Endothelial cell of umbilical vein (primary cell): ENCODE measurements at regions not wholly inside any gene's neighbourhood (a gene's known extent, or its start where the extent isn't known, plus 50 kb on each side); places are given as distances from the start of the nearest gene placed in this dataset.

Experiments used
- BruUV-seq: library from RNA; stranded (reverse); fragments of 400-500 nt; replicated peaks from 2 replicates; lab custom pipeline; 2021; lab: Mats Ljungman, UMichigan
- CTCF ChIA-PET: fragments of 300-600, 350-600 bp; sonication (Branson Sonifier 250); formaldehyde crosslinking; loops from one replicate; lab custom pipeline; 2021; ENCODE audit warnings: antibody characterized with exemption, inconsistent platforms; lab: Charles Lee
- POLR2A ChIA-PET: fragments of 300-600, 350-600 bp; sonication (Branson Sonifier 250); formaldehyde crosslinking; loops from one replicate; lab custom pipeline; 2021; ENCODE audit warnings: antibody characterized with exemption, inconsistent platforms; lab: Charles Lee
- DNase-seq: peaks from one replicate; pipeline ENCODE4 v3.0.0-alpha.2; 2011; ENCODE audit warnings: low read depth, low spot score
- FAIRE-seq: peaks from 2 replicates; lab custom pipeline; 2011; peaks lifted over from hg19 to GRCh38; lab: Jason Lieb, UNC
- H2AFZ ChIP-seq: 2 replicates; pipeline ENCODE4 v1.6.0; 2012; ENCODE audit warnings: low read depth, low read length, control low read depth, inconsistent platforms
- H3K27ac ChIP-seq: 2 replicates; pipeline ENCODE4 v1.5.1; 2011; ENCODE audit warnings: low read depth, mild to moderate bottlenecking, control low read depth, low read length, moderate library complexity; ENCODE audit not compliant: insufficient read depth
- H3K27me3 ChIP-seq, 2 experiments: 2 replicates each; pipeline versions ENCODE4 v1.6.0 to v1.6.1; 2011; ENCODE audit warnings: low read length in 2 of 2, mixed read lengths in 1 of 2; ENCODE audit not compliant: control insufficient read depth in 2 of 2, insufficient read depth in 2 of 2
- H3K36me3 ChIP-seq, 2 experiments: 2 replicates in 1 of 2; 3 replicates in 1 of 2; pipeline ENCODE4 v1.5.1; 2011; ENCODE audit warnings: low read length in 2 of 2, mild to moderate bottlenecking in 1 of 2, moderate library complexity in 1 of 2; ENCODE audit not compliant: control insufficient read depth in 2 of 2, insufficient read depth in 2 of 2; ENCODE audit errors: extremely low read depth in 1 of 2
- H3K4me1 ChIP-seq: 3 replicates; pipeline ENCODE4 v1.5.1; 2011; ENCODE audit warnings: mild to moderate bottlenecking, low read length; ENCODE audit not compliant: control insufficient read depth, insufficient read depth; ENCODE audit errors: extremely low read depth
- H3K4me2 ChIP-seq: 2 replicates; pipeline ENCODE4 v1.6.1; 2011; ENCODE audit warnings: low read length, control low read depth, mixed read lengths; ENCODE audit not compliant: insufficient read depth
- H3K4me3 ChIP-seq, 3 experiments: fragments of 200-600 bp in 1 of 3; sonication (generic), shearing (Covaris generic) in 1 of 3; replicated peaks in 1 of 3; 2 replicates each; pipeline ENCODE4 v1.5.1; 2011 to 2016; ENCODE audit warnings: control low read depth in 3 of 3, low read length in 3 of 3, mild to moderate bottlenecking in 2 of 3, inconsistent platforms in 1 of 3, low read depth in 1 of 3, moderate library complexity in 1 of 3; ENCODE audit not compliant: insufficient read depth in 1 of 3
- H3K79me2 ChIP-seq: 2 replicates; pipeline ENCODE4 v1.6.0; 2012; ENCODE audit warnings: low read length, inconsistent platforms; ENCODE audit not compliant: control insufficient read depth, insufficient read depth
- H3K9ac ChIP-seq: replicated peaks from 2 replicates; pipeline ENCODE3; 2011; ENCODE audit warnings: low read length, control low read depth; ENCODE audit not compliant: insufficient read depth; ENCODE audit errors: extremely low read depth
- H3K9me1 ChIP-seq: replicated peaks from 3 replicates; pipeline ENCODE4 v1.6.0; 2011; ENCODE audit warnings: mild to moderate bottlenecking, low read length; ENCODE audit not compliant: control insufficient read depth, insufficient read depth; ENCODE audit errors: extremely low read depth
- H3K9me3 ChIP-seq: replicated peaks from 2 replicates; pipeline ENCODE4 v1.5.1; 2012; ENCODE audit warnings: low read length, inconsistent platforms; ENCODE audit not compliant: control insufficient read depth, insufficient read depth
- H4K20me1 ChIP-seq: replicated peaks from 2 replicates; pipeline ENCODE3; 2011; ENCODE audit warnings: mild to moderate bottlenecking, low read length; ENCODE audit not compliant: control insufficient read depth, insufficient read depth; ENCODE audit errors: extremely low read depth
- EZH2 ChIP-seq: IDR thresholded peaks from 2 replicates; pipeline ENCODE4 v1.6.1; 2012; ENCODE audit warnings: borderline replicate concordance, low read depth, mild to moderate bottlenecking, moderate library complexity, low read length, inconsistent platforms; ENCODE audit not compliant: severe bottlenecking
- FOS ChIP-seq: IDR thresholded peaks from 2 replicates; pipeline ENCODE4 v1.6.1; 2011; ENCODE audit warnings: mild to moderate bottlenecking, low read length, moderate library complexity, borderline replicate concordance; ENCODE audit not compliant: insufficient read depth
- GATA2 ChIP-seq: IDR thresholded peaks from 2 replicates; pipeline ENCODE4 v1.7.0; 2011; ENCODE audit warnings: low read depth, mild to moderate bottlenecking, moderate library complexity, mixed read lengths, low read length; ENCODE audit not compliant: insufficient read length, insufficient read depth
- JUN ChIP-seq: IDR thresholded peaks from 2 replicates; pipeline ENCODE4 v1.6.1; 2011; ENCODE audit warnings: borderline replicate concordance, low read depth; ENCODE audit not compliant: insufficient read length, insufficient read depth
- MYC ChIP-seq: IDR thresholded peaks from one replicate; pipeline ENCODE4 v1.6.1; 2011; ENCODE audit warnings: mild to moderate bottlenecking, low read depth, low read length
- POLR2A ChIP-seq: IDR thresholded peaks from 2 replicates; pipeline ENCODE4 v1.6.1; 2012; ENCODE audit warnings: low read depth, mild to moderate bottlenecking, control low read depth, low read length
- POLR2AphosphoS5 ChIP-seq: IDR thresholded peaks from 2 replicates; pipeline ENCODE4 v1.6.1; 2012; ENCODE audit warnings: low read depth, mild to moderate bottlenecking, control low read depth, low read length, moderate library complexity; ENCODE audit not compliant: insufficient read depth
- dilution Hi-C: fragments of 300-500 bp; cut with MboI; formaldehyde crosslinking; loops from one replicate; pipeline ENCODE4 v1.15.0; 2019; ENCODE audit warnings: low sequenced_read_pairs; ENCODE audit not compliant: extremely low pct_ligation_motif_present
- intact Hi-C: fragments of 100-400 bp; cut with micrococcal nuclease; formaldehyde crosslinking; loops from one replicate; pipeline ENCODE4 v1.10.0; 2022
- TF ChIP-seq, protein P1 (sequence below), 2 donors: IDR thresholded peaks; 1 replicate in 1 of 2; 2 replicates in 1 of 2; pipeline ENCODE4 v1.5.1; 2011; ENCODE audit warnings: low read length in 2 of 2, mild to moderate bottlenecking in 2 of 2, moderate library complexity in 2 of 2, control low read depth in 1 of 2, inconsistent platforms in 1 of 2, low read depth in 1 of 2; ENCODE audit not compliant: insufficient read depth in 1 of 2; ENCODE audit errors: extremely low read depth in 1 of 2
- TF ChIP-seq, protein P2 (sequence below): IDR thresholded peaks from 2 replicates; pipeline ENCODE4 v1.6.1; 2011; ENCODE audit not compliant: insufficient read depth, insufficient read length

DNA sequence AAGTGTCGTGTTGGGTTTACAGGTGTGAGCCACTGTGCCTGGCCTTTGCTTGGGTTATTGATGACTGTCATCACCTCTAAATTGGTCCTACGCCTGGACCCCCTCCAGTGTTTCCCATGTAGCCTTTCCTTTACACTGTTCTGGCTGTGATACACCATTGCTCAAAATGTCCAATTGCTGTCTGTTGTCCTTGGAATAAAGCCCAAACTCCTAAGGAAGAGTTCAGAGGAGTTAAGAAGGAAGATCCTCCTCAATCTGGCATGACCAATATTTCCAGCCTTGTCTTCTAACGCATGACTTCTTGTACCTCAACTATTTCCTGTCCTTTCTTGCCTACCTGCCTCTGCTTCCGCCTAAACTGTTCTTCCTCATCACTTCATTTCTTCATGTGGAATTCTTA is 113.1 kb downstream of the POLR2M start:
- H3K27me3 ChIP-seq, result peaks cover 0 to 2% of the 10 kb centered on the region in 2 experiments
- no peak overlapping the region for H3K4me3 ChIP-seq
- POLR2A ChIA-PET, result interaction anchor here (0.7 kb wide), 1 partner anchor 24 kb away, joined by 4 read pairs; no protein-coding TSS in a partner anchor
- no peak overlapping the region for H2AFZ ChIP-seq
- H3K4me1 ChIP-seq, result peaks cover 24% of the 10 kb centered on the region
- H3K36me3 ChIP-seq, result no peaks in the 10 kb centered on the region
- dilution Hi-C loops (no loop called here), intact Hi-C loops (no loop called here)
- CTCF ChIA-PET, result interaction anchor here (0.9 to 1.0 kb wide), 3 partner anchors 10 to 69 kb away, joined by 3 to 6 read pairs (median 5); no protein-coding TSS in a partner anchor
- H3K9me3 ChIP-seq, result no peaks in the 10 kb centered on the region
- no TSS peak for BruUV-seq
- no peak overlapping the region for H3K9ac ChIP-seq
- no peak overlapping the region for H3K4me2 ChIP-seq
- DNase-seq (no peak), FAIRE-seq (peak; percentile 28)
- no peaks in the 10 kb centered on the region for H3K9me1 ChIP-seq
- TF ChIP-seq POLR2A (no peak), GATA2 (no peak), JUN (no peak), EZH2 (no peak), FOS (no peak), MYC (no peak), POLR2AphosphoS5 (no peak)
- TF ChIP-seq, protein P1, sequence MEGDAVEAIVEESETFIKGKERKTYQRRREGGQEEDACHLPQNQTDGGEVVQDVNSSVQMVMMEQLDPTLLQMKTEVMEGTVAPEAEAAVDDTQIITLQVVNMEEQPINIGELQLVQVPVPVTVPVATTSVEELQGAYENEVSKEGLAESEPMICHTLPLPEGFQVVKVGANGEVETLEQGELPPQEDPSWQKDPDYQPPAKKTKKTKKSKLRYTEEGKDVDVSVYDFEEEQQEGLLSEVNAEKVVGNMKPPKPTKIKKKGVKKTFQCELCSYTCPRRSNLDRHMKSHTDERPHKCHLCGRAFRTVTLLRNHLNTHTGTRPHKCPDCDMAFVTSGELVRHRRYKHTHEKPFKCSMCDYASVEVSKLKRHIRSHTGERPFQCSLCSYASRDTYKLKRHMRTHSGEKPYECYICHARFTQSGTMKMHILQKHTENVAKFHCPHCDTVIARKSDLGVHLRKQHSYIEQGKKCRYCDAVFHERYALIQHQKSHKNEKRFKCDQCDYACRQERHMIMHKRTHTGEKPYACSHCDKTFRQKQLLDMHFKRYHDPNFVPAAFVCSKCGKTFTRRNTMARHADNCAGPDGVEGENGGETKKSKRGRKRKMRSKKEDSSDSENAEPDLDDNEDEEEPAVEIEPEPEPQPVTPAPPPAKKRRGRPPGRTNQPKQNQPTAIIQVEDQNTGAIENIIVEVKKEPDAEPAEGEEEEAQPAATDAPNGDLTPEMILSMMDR (IDR thresholded peaks at IDR 0.05; ENCODE audit: extremely low read depth in 1 of 2, insufficient read depth in 1 of 2, low read depth in 1 of 2, low read length in 2 of 2), result no peak
- TF ChIP-seq, protein P2, sequence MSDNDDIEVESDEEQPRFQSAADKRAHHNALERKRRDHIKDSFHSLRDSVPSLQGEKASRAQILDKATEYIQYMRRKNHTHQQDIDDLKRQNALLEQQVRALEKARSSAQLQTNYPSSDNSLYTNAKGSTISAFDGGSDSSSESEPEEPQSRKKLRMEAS, result no peak
- no peak overlapping the region for H3K27ac ChIP-seq
- H4K20me1 ChIP-seq, result no peaks in the 10 kb centered on the region
- H3K79me2 ChIP-seq, result no peaks in the 10 kb centered on the region
